Esophagus muscularis mucosa (tissue), 4 donors: ENCODE measurements at regions not wholly inside any gene's neighbourhood (a gene's known extent, or its start where the extent isn't known, plus 50 kb on each side); places are given as distances from the start of the nearest gene placed in this dataset.
A peak's percentile ranks its signal among the peaks of the same experiment; 100 is the strongest.

Experiments
- DNase-seq: peaks from one replicate; pipeline ENCODE4 v3.0.0-alpha.2; 2017; ENCODE audit errors: extremely low spot score
- H3K27ac ChIP-seq, 4 donors: fragments of 200-600 bp; sonication (generic); replicated peaks in 1 of 4; 1 replicate in 3 of 4; 2 replicates in 1 of 4; pipeline ENCODE4 v1.5.1; 2016 to 2019; ENCODE audit warnings: mild to moderate bottlenecking in 1 of 4
- H3K27me3 ChIP-seq, 4 donors: fragments of 200-600 bp; sonication (generic); one replicate each; pipeline versions ENCODE4 v1.5.1 to v1.6.0; 2016 to 2019
- H3K36me3 ChIP-seq, 4 donors: fragments of 200-600 bp; sonication (generic); one replicate each; pipeline ENCODE4 v1.5.1; 2016 to 2019
- H3K4me1 ChIP-seq, 4 donors: fragments of 200-600 bp; sonication (generic); one replicate each; pipeline ENCODE4 v1.5.1; 2016 to 2019
- H3K4me3 ChIP-seq, 4 donors: fragments of 200-600 bp; sonication (generic); 1 replicate in 2 of 4; 2 replicates in 2 of 4; pipeline ENCODE4 v1.5.1; 2016 to 2019; ENCODE audit warnings: mild to moderate bottlenecking in 4 of 4, moderate library complexity in 1 of 4
- H3K9me3 ChIP-seq, 4 donors: fragments of 200-600 bp; sonication (generic); 1 replicate in 3 of 4; 2 replicates in 1 of 4; pipeline ENCODE4 v1.5.1; 2016 to 2019
- EP300 ChIP-seq: sonication (generic); formaldehyde crosslinking; IDR thresholded peaks from one replicate; pipeline ENCODE4 v1.6.1; 2017; ENCODE audit warnings: antibody characterized with exemption
- POLR2A ChIP-seq: fragments of 450-650 bp; IDR thresholded peaks from one replicate; pipeline ENCODE4 v1.6.1; 2017; ENCODE audit warnings: antibody characterized with exemption, moderate library complexity, mild to moderate bottlenecking, low read depth
- POLR2AphosphoS5 ChIP-seq, 2 donors: sonication (generic); formaldehyde crosslinking; IDR thresholded peaks; one replicate each; pipeline ENCODE4 v1.6.1; 2017; ENCODE audit warnings: antibody characterized with exemption in 2 of 2
- WGBS: methylation state at CpG from one replicate; pipeline ENCODE4 v1.1.5; 2018; 5-methylcytosine and 5-hydroxymethylcytosine counted together
- intact Hi-C: fragments of 100-400 bp; cut with DNase I; formaldehyde crosslinking; loops from one replicate; pipeline ENCODE4 v1.15.1; 2023
- TF ChIP-seq, protein P1 (sequence below), 3 experiments: fragments of 200-600 bp in 2 of 3; fragments of 450-650 bp in 1 of 3; sonication (generic) in 2 of 3; IDR thresholded peaks; one replicate each; pipeline ENCODE4 v1.5.1; 2017 to 2019; ENCODE audit warnings: antibody characterized with exemption in 3 of 3, mild to moderate bottlenecking in 2 of 3, moderate library complexity in 1 of 3

DNA sequence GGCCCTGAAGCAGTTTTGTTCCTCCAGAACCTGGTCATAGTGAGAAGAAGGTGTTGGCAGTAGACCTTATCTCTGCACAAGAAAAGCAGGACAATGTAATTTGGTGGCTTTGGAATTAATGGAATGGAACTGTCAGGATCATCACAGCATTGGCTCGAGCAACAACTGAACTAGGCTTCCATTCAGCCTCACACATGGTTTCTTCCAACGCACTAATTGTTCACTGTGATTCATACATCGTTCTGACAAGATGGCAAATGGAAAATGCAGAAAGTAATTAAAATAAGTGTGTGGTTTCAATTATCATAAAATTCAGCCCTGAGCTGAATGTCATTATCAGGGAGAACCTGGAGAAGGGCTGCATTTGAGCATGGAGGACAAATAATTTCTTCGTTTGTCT lies 80.6 kb downstream of the MFSD1 start:
- TF ChIP-seq EP300 (no peak), POLR2AphosphoS5 (IDR thresholded peaks at IDR 0.05) (no peak)
- 90% methylated on average over 4 of the region's 4 CpGs for WGBS

DNA sequence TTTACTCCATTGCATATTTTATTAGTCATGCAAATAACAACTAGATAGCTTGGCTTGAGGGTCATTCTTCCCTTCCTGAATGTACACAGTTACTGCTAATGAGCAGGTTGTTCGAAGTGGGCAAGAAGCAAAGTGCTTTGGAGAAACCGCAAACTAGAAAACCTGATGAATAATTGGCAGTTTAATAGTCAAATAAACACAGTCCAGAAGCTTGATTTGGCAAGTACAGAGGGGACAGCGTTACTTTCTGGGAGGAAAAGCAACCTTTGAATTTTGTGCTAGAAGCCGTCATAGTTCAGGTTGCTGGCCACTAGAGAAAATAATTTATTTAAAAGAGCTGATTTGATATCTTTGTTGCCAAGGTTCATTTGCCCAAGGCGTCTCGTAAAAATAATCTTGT lies 94.9 kb downstream of the MFSD1 start:
- no peak overlapping the region for H3K27ac ChIP-seq
- no peak overlapping the region for H3K4me3 ChIP-seq
- H3K4me1 ChIP-seq, result peaks cover 0 to 5% (median 0%) of the 10 kb centered on the region in 4 donors
- no peaks in the 10 kb centered on the region for H3K9me3 ChIP-seq
- no peaks in the 10 kb centered on the region for H3K27me3 ChIP-seq
- TF ChIP-seq, protein P1, sequence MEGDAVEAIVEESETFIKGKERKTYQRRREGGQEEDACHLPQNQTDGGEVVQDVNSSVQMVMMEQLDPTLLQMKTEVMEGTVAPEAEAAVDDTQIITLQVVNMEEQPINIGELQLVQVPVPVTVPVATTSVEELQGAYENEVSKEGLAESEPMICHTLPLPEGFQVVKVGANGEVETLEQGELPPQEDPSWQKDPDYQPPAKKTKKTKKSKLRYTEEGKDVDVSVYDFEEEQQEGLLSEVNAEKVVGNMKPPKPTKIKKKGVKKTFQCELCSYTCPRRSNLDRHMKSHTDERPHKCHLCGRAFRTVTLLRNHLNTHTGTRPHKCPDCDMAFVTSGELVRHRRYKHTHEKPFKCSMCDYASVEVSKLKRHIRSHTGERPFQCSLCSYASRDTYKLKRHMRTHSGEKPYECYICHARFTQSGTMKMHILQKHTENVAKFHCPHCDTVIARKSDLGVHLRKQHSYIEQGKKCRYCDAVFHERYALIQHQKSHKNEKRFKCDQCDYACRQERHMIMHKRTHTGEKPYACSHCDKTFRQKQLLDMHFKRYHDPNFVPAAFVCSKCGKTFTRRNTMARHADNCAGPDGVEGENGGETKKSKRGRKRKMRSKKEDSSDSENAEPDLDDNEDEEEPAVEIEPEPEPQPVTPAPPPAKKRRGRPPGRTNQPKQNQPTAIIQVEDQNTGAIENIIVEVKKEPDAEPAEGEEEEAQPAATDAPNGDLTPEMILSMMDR (IDR thresholded peaks at IDR 0.05), result no peak
- H3K36me3 ChIP-seq, result no peaks in the 10 kb centered on the region
- 60% methylated on average over 6 of the region's 6 CpGs for WGBS
- no peak for DNase-seq
- intact Hi-C loops, result no loop called here

More for the DNA sequence above, 80.6 kb downstream of the MFSD1 start:
- intact Hi-C loops, result no loop called here
- H3K27me3 ChIP-seq, result no peaks in the 10 kb centered on the region
- no peaks in the 10 kb centered on the region for H3K36me3 ChIP-seq
- no peak overlapping the region for H3K27ac ChIP-seq
- no peak for DNase-seq
- H3K4me3 ChIP-seq, result no peak overlapping the region
- H3K9me3 ChIP-seq, result peaks cover 0 to 11% (median 4%) of the 10 kb centered on the region in 4 donors
- no peaks in the 10 kb centered on the region for H3K4me1 ChIP-seq

DNA sequence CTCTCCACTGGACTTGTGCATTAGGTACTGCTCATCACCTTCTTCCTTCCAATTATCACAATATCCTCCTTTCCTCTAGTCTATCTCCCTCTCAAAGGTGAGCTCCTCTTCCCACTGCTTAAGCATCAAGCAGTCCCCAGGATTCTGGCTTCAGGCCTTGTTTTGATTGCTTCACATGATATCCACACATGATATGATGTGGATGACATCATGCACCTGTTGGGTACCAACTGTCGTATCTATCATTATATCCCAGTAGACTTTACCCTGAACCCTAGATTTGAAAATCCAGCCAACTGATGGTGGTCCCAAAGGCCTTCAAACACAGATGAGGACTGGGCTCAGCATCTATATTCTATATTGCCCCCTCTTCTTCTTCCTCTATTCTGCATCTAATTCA lies 104.9 kb downstream of the MFSD1 start:
- Histone ChIP-seq H3K4me3 (no peak overlapping the region), H3K36me3 (no peaks in the 10 kb centered on the region), H3K4me1 (no peaks in the 10 kb centered on the region), H3K9me3 (no peaks in the 10 kb centered on the region), H3K27ac (no peak overlapping the region), H3K27me3 (no peaks in the 10 kb centered on the region)
- no peak for DNase-seq
- 79% methylated on average over 1 of the region's 1 CpG for WGBS
- TF ChIP-seq POLR2AphosphoS5 (IDR thresholded peaks at IDR 0.05) (no peak), POLR2A (no peak), EP300 (no peak)
- TF ChIP-seq, protein P1 (IDR thresholded peaks at IDR 0.05), result no peak
- intact Hi-C loops, result no loop called here

DNA sequence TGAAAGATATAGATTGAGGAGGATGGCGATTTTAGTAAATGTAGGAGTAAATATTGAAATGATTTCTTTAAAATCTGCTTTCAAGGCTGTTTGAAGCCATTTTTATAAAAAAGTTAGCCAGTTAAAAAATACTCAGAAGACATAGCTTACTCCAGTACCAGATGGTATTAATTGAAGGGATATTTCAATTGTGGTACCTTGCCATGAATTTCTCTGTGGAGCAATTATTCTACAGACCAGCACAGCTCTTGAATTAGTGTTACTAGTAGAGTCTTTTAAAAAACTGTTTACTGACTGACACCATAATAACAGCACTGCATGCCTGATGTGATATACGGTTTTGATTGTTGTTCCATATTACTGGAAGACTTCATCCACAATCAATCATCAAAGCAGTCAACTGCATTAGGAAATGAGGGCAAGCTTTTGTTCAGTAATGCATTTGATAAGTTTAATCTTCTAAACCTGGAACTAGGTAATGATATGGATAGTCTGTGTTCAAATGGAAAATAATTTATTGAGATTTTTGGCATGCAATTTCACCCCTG lies 106.4 kb downstream of the MFSD1 start:
- intact Hi-C loops, result no loop called here
- no peak overlapping the region for H3K27ac ChIP-seq

DNA sequence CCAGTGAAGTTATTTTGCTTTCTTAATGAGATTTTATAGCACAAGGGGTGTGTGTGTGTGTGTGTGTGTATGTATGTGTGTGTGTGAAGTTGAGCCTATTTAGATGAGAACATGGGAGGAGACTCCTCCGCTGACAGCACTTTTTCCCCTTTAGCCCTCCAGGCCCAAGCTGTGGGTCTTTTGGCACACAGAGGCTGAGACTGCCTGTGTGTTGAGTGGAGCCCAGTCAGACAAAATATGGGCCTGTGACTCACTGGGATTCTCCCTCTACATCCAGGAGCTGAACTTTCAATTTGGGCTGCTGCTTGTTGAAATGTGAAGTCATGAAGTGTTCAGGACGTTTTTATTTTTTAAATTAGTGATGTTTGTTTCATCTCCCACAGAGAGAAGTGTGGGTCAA lies 108.0 kb downstream of the MFSD1 start:
- 42% methylated on average over 2 of the region's 2 CpGs for WGBS
- no peak overlapping the region for H3K4me3 ChIP-seq
- peak; percentile 60 for DNase-seq
- H3K27ac ChIP-seq, result no peak overlapping the region
- TF ChIP-seq POLR2A (no peak), POLR2AphosphoS5 (IDR thresholded peaks at IDR 0.05) (no peak), EP300 (no peak)
- TF ChIP-seq, protein P1 (IDR thresholded peaks at IDR 0.05), result no peak
- H3K4me1 ChIP-seq, result no peaks in the 10 kb centered on the region
- H3K27me3 ChIP-seq, result no peaks in the 10 kb centered on the region
- no peaks in the 10 kb centered on the region for H3K9me3 ChIP-seq
- intact Hi-C loops, result no loop called here
- H3K36me3 ChIP-seq, result no peaks in the 10 kb centered on the region

More for the DNA sequence above, 106.4 kb downstream of the MFSD1 start:
- no peaks in the 10 kb centered on the region for H3K4me1 ChIP-seq
- no peaks in the 10 kb centered on the region for H3K27me3 ChIP-seq
- no peak for DNase-seq
- 86% methylated on average over 2 of the region's 2 CpGs for WGBS
- TF ChIP-seq POLR2A (no peak), EP300 (no peak), POLR2AphosphoS5 (IDR thresholded peaks at IDR 0.05) (no peak)
- TF ChIP-seq, protein P1 (IDR thresholded peaks at IDR 0.05), result no peak
- H3K4me3 ChIP-seq, result no peak overlapping the region
- H3K36me3 ChIP-seq, result no peaks in the 10 kb centered on the region
- no peaks in the 10 kb centered on the region for H3K9me3 ChIP-seq
